NB4 (cell line): ENCODE measurements at regions not wholly inside any gene's neighbourhood (a gene's known extent, or its start where the extent isn't known, plus 50 kb on each side); places are given as distances from the start of the nearest gene placed in this dataset.

Experiments
- POLR2A ChIP-seq: IDR thresholded peaks from 2 replicates; pipeline ENCODE4 v1.6.1; 2011; ENCODE audit warnings: mild to moderate bottlenecking; ENCODE audit not compliant: insufficient read length; ENCODE audit errors: extremely low read depth
- TF ChIP-seq, protein P1 (sequence below): IDR thresholded peaks from one replicate; pipeline ENCODE4 v1.5.1; 2012; ENCODE audit warnings: low read depth, low read length

DNA sequence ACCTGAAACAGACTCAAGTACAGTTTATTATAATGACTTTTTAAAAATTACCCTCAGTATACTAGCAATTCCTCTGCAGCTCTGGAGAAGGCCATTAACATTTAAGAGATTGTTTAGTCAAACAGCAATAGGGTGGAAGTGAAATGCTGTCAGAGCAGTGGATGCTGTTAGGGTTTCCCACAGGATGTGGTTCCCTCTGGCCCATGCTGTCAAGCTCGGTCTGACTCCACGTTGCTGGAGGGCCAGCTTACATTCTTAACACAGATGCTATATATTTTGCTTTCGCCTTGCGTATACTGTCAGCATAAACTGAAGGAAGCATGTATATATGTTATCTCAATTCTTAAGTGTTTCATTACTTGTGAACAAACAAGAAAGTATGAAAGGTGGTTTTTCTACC lies 231.1 kb upstream of the COL8A1 start:
- TF ChIP-seq, protein P1, sequence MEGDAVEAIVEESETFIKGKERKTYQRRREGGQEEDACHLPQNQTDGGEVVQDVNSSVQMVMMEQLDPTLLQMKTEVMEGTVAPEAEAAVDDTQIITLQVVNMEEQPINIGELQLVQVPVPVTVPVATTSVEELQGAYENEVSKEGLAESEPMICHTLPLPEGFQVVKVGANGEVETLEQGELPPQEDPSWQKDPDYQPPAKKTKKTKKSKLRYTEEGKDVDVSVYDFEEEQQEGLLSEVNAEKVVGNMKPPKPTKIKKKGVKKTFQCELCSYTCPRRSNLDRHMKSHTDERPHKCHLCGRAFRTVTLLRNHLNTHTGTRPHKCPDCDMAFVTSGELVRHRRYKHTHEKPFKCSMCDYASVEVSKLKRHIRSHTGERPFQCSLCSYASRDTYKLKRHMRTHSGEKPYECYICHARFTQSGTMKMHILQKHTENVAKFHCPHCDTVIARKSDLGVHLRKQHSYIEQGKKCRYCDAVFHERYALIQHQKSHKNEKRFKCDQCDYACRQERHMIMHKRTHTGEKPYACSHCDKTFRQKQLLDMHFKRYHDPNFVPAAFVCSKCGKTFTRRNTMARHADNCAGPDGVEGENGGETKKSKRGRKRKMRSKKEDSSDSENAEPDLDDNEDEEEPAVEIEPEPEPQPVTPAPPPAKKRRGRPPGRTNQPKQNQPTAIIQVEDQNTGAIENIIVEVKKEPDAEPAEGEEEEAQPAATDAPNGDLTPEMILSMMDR, result no peak
- TF ChIP-seq POLR2A, result no peak
